H9 (cell line): ENCODE measurements at regions not wholly inside any gene's neighbourhood (a gene's known extent, or its start where the extent isn't known, plus 50 kb on each side); places are given as distances from the start of the nearest gene placed in this dataset.
"Not testable (repeated sequence)": the region's sequence is repeated elsewhere in the genome, so short reads cannot be mapped to it uniquely, and the experiment has no call there.

Experiments
- DNase-seq: peaks from one replicate; pipeline ENCODE4 v3.0.0-alpha.2; 2017
- H2AFZ ChIP-seq: one replicate; pipeline ENCODE4 v1.6.1; 2013; ENCODE audit warnings: mild to moderate bottlenecking, low read length, control low read depth, moderate library complexity
- H2AK5ac ChIP-seq: 2 replicates; pipeline ENCODE4 v1.6.1; 2013; ENCODE audit warnings: low read length, control low read depth, mixed read lengths; ENCODE audit not compliant: insufficient read length
- H2BK120ac ChIP-seq: one replicate; pipeline ENCODE4 v1.6.1; 2013; ENCODE audit warnings: low read depth, mild to moderate bottlenecking, low read length, control low read depth, inconsistent platforms; ENCODE audit not compliant: poor library complexity, severe bottlenecking
- H2BK12ac ChIP-seq: 2 replicates; pipeline ENCODE4 v1.6.1; 2013; ENCODE audit warnings: low read length, control low read depth, mixed read lengths, low read depth; ENCODE audit not compliant: insufficient read length
- H2BK15ac ChIP-seq: 2 replicates; pipeline ENCODE4 v1.6.1; 2013; ENCODE audit warnings: low read depth, low read length, control low read depth
- H2BK20ac ChIP-seq: one replicate; pipeline ENCODE4 v1.6.1; 2013; ENCODE audit warnings: low read depth, mild to moderate bottlenecking, low read length, control low read depth, inconsistent platforms; ENCODE audit not compliant: poor library complexity, severe bottlenecking
- H2BK5ac ChIP-seq: 2 replicates; pipeline ENCODE4 v1.6.1; 2013; ENCODE audit warnings: low read length, control low read depth, mixed read lengths; ENCODE audit not compliant: insufficient read length
- H3K14ac ChIP-seq: 2 replicates; pipeline ENCODE4 v1.6.1; 2013; ENCODE audit warnings: low read length, control low read depth; ENCODE audit not compliant: insufficient read depth
- H3K18ac ChIP-seq: 2 replicates; pipeline ENCODE4 v1.6.1; 2013; ENCODE audit warnings: low read depth, mild to moderate bottlenecking, mixed read lengths, low read length, control low read depth; ENCODE audit not compliant: insufficient read length
- H3K23ac ChIP-seq: 2 replicates; pipeline ENCODE4 v1.6.1; 2013; ENCODE audit warnings: low read length, control low read depth, mixed read lengths, low read depth; ENCODE audit not compliant: insufficient read length
- H3K23me2 ChIP-seq: 2 replicates; pipeline ENCODE4 v1.6.1; 2013; ENCODE audit warnings: low read depth, mild to moderate bottlenecking, mixed read lengths, low read length, control low read depth; ENCODE audit not compliant: insufficient read length, poor library complexity, severe bottlenecking
- H3K27ac ChIP-seq: 2 replicates; pipeline ENCODE4 v1.5.1; 2013; ENCODE audit warnings: low read length, control low read depth, mixed read lengths, low read depth; ENCODE audit not compliant: insufficient read length
- H3K27me3 ChIP-seq: 2 replicates; pipeline ENCODE4 v1.6.1; 2013; ENCODE audit warnings: low read length, control low read depth, inconsistent platforms; ENCODE audit not compliant: insufficient read depth
- H3K4ac ChIP-seq: 2 replicates; pipeline ENCODE4 v1.6.1; 2013; ENCODE audit warnings: low read depth, mild to moderate bottlenecking, control low read depth, inconsistent platforms, low read length, moderate library complexity
- H3K4me1 ChIP-seq: 2 replicates; pipeline ENCODE4 v1.6.1; 2013; ENCODE audit warnings: low read length, control low read depth, inconsistent platforms; ENCODE audit not compliant: insufficient read depth
- H3K4me2 ChIP-seq: 2 replicates; pipeline ENCODE4 v1.6.1; 2013; ENCODE audit warnings: low read length, control low read depth, mixed read lengths; ENCODE audit not compliant: insufficient read length, insufficient read depth
- H3K56ac ChIP-seq: 2 replicates; pipeline ENCODE4 v1.6.1; 2013; ENCODE audit warnings: low read depth, mild to moderate bottlenecking, mixed read lengths, low read length, control low read depth; ENCODE audit not compliant: insufficient read length
- H3K79me1 ChIP-seq: 2 replicates; pipeline ENCODE4 v1.6.1; 2013; ENCODE audit warnings: low read depth, mild to moderate bottlenecking, moderate library complexity, low read length, control low read depth, inconsistent platforms; ENCODE audit not compliant: insufficient read depth, poor library complexity, severe bottlenecking
- H3K79me2 ChIP-seq: 2 replicates; pipeline ENCODE4 v1.6.1; 2013; ENCODE audit warnings: low read length, control low read depth, inconsistent platforms; ENCODE audit not compliant: insufficient read depth
- H3K9ac ChIP-seq: 2 replicates; pipeline ENCODE4 v1.6.1; 2013; ENCODE audit warnings: low read length, control low read depth, mixed read lengths; ENCODE audit not compliant: insufficient read length; ENCODE audit errors: extremely low read depth
- H3K9me3 ChIP-seq: one replicate; pipeline ENCODE4 v1.6.1; 2013; ENCODE audit warnings: low read depth, low read length, inconsistent platforms; ENCODE audit not compliant: control insufficient read depth
- H3T11ph ChIP-seq: one replicate; pipeline ENCODE4 v1.6.1; 2013; ENCODE audit warnings: mild to moderate bottlenecking, low read length, control low read depth, inconsistent platforms
- H4K20me1 ChIP-seq: one replicate; pipeline ENCODE4 v1.6.1; 2013; ENCODE audit not compliant: control insufficient read depth, insufficient read length, insufficient read depth
- H4K5ac ChIP-seq: 2 replicates; pipeline ENCODE4 v1.6.1; 2013; ENCODE audit warnings: low read depth, mild to moderate bottlenecking, mixed read lengths, low read length, control low read depth; ENCODE audit not compliant: insufficient read length
- H4K8ac ChIP-seq: replicated peaks from 2 replicates; pipeline ENCODE4 v1.6.1; 2013; ENCODE audit warnings: low read length, control low read depth, mixed read lengths, low read depth; ENCODE audit not compliant: insufficient read length
- H4K91ac ChIP-seq: 2 replicates; pipeline ENCODE4 v1.6.1; 2013; ENCODE audit warnings: low read depth, mild to moderate bottlenecking, moderate library complexity, mixed read lengths, low read length, control low read depth; ENCODE audit not compliant: insufficient read length
- H3K27ac Mint-ChIP-seq, 3 experiments: 2 replicates in 2 of 3; 3 replicates in 1 of 3; pipeline ENCODE4 v1.8.0; 2020 to 2021; ENCODE audit warnings: mixed read lengths in 3 of 3, mild to moderate bottlenecking in 1 of 3, moderate library complexity in 1 of 3
- H3K27me3 Mint-ChIP-seq: 2 replicates; pipeline ENCODE4 v1.8.0; 2021; ENCODE audit warnings: low read depth, mild to moderate bottlenecking, moderate library complexity, mixed read lengths
- H3K36me3 Mint-ChIP-seq, 3 experiments: 2 replicates in 2 of 3; 3 replicates in 1 of 3; pipeline ENCODE4 v1.8.0; 2020 to 2021; ENCODE audit warnings: low read depth in 3 of 3, mixed read lengths in 3 of 3; ENCODE audit not compliant: insufficient read depth in 1 of 3
- H3K4me1 Mint-ChIP-seq, 2 experiments: 2 replicates each; pipeline ENCODE4 v1.8.0; 2020; ENCODE audit warnings: mixed read lengths in 2 of 2
- H3K4me3 Mint-ChIP-seq, 2 experiments: 2 replicates in 1 of 2; 3 replicates in 1 of 2; pipeline ENCODE4 v1.8.0; 2020 to 2021; ENCODE audit warnings: mild to moderate bottlenecking in 2 of 2, mixed read lengths in 2 of 2, moderate library complexity in 1 of 2
- H3K9me3 Mint-ChIP-seq, 2 experiments: 2 replicates in 1 of 2; 3 replicates in 1 of 2; pipeline ENCODE4 v1.8.0; 2020; ENCODE audit warnings: mild to moderate bottlenecking in 2 of 2, mixed read lengths in 2 of 2, moderate library complexity in 1 of 2

DNA sequence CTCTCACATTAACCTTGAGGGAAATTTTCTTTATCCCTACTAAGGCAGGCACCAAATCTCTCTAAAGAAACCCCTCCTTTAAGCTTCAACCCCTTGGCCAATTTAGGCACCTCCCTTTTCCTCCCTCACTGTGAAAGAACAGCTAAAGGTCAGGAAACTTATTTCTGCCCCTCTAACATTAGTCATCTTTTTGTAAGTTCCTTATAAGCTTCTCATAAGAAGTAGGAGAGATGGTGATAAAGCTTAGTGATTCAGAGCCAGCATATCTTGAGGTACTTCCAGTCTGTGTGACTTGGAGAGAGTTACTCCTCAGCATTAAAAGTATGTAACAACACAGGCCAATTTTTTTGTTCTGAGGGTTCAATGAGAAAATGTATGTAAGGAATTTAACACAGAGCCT lies 2244.7 kb downstream of the EPHA3 start:
- not testable (repeated sequence) for H4K91ac ChIP-seq, H3K27ac Mint-ChIP-seq, H4K8ac ChIP-seq, H2AFZ ChIP-seq, H4K20me1 ChIP-seq, H3K27me3 ChIP-seq, H2BK120ac ChIP-seq, DNase-seq, H3K4me3 Mint-ChIP-seq, H3K4ac ChIP-seq, H3K4me1 ChIP-seq, H3K27ac ChIP-seq, H3K27me3 Mint-ChIP-seq, H4K5ac ChIP-seq, H3K18ac ChIP-seq, H3K56ac ChIP-seq, H3K14ac ChIP-seq, H3K79me1 ChIP-seq, H2BK5ac ChIP-seq, H3K23ac ChIP-seq, H2BK15ac ChIP-seq, H2AK5ac ChIP-seq, H2BK12ac ChIP-seq, H3K4me1 Mint-ChIP-seq, H3K4me2 ChIP-seq, H2BK20ac ChIP-seq, H3K9ac ChIP-seq, H3T11ph ChIP-seq, H3K23me2 ChIP-seq, H3K79me2 ChIP-seq
- H3K9me3 Mint-ChIP-seq: peaks cover 74 to 81% of the 10 kb centered on the region in 2 experiments
- peaks cover 28% of the 10 kb centered on the region for H3K9me3 ChIP-seq
- peaks cover 12 to 16% (median 15%) of the 10 kb centered on the region in 3 experiments; a peak in 6 of 7 replicates for H3K36me3 Mint-ChIP-seq

DNA sequence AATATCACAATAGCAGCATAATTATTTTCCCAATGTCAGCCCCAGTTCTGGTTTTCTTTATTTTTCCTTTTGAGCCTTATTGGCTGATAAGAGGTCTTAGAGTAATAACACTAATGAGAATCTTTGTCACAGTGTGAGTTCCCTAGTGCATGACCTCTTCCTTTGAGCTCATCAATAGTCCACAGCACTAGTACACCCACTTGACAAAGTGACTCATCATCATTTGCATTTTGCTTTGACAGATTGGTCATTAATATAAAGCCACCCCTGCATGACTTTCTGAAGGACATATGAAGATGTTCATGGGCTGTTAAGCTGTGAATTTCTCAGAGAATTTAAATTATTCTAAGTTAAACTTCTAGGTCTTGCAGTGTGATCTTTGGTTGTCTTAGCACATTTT lies 2251.9 kb downstream of the EPHA3 start:
- not testable (repeated sequence) for H2AFZ ChIP-seq, H2AK5ac ChIP-seq, H3K4me1 Mint-ChIP-seq, H3K27me3 Mint-ChIP-seq, H3K14ac ChIP-seq, H2BK5ac ChIP-seq, H3K79me2 ChIP-seq, H4K8ac ChIP-seq, H3K4me3 Mint-ChIP-seq, H3K56ac ChIP-seq, H3K27ac ChIP-seq, H3K27ac Mint-ChIP-seq, H2BK12ac ChIP-seq, H3T11ph ChIP-seq, H4K5ac ChIP-seq, DNase-seq, H3K4ac ChIP-seq, H4K20me1 ChIP-seq, H4K91ac ChIP-seq, H3K27me3 ChIP-seq, H3K18ac ChIP-seq, H2BK20ac ChIP-seq, H3K9ac ChIP-seq, H2BK15ac ChIP-seq, H3K4me2 ChIP-seq, H3K79me1 ChIP-seq, H3K4me1 ChIP-seq, H2BK120ac ChIP-seq, H3K23ac ChIP-seq, H3K23me2 ChIP-seq
- H3K36me3 Mint-ChIP-seq: peaks cover 6 to 16% (median 9%) of the 10 kb centered on the region in 3 experiments; a peak in 5 of 7 replicates
- H3K9me3 ChIP-seq: peaks cover 25% of the 10 kb centered on the region
- H3K9me3 Mint-ChIP-seq: peaks cover 74 to 78% of the 10 kb centered on the region in 2 experiments
